K562 (cell line): ENCODE measurements at regions not wholly inside any gene's neighbourhood (a gene's known extent, or its start where the extent isn't known, plus 50 kb on each side); places are given as distances from the start of the nearest gene placed in this dataset.

Source experiments
- CBX5 ChIP-seq: IDR thresholded peaks from 2 replicates; pipeline ENCODE4 v1.6.1; 2014; ENCODE audit warnings: low read depth, borderline replicate concordance
- CTCF ChIP-seq, 3 experiments: IDR thresholded peaks in 2 of 3; conservative IDR thresholded peaks in 1 of 3; 2 replicates each; pipeline ENCODE4 v1.5.1; 2011 to 2012; ENCODE audit warnings: low read length in 3 of 3, mild to moderate bottlenecking in 3 of 3, control low read depth in 2 of 3, improper control_type of control experiment in 1 of 3, inconsistent platforms in 1 of 3, low read depth in 1 of 3, mixed read lengths in 1 of 3, moderate library complexity in 1 of 3; ENCODE audit not compliant: insufficient read depth in 2 of 3
- GATAD2B ChIP-seq: fragments of 450-650 bp; IDR thresholded peaks from 2 replicates; pipeline ENCODE4 v1.6.1; 2017; ENCODE audit warnings: mild to moderate bottlenecking, borderline replicate concordance
- POLR2AphosphoS2 ChIP-seq: IDR thresholded peaks from 2 replicates; pipeline ENCODE4 v1.6.1; 2012; ENCODE audit warnings: low read length, improper control_type of control experiment
- RBM17 ChIP-seq: fragments of 200-400 bp; formaldehyde crosslinking; IDR thresholded peaks from 2 replicates; pipeline ENCODE4 v1.6.1; 2017; ENCODE audit warnings: low read depth, mild to moderate bottlenecking, low read length, borderline replicate concordance
- RREB1 ChIP-seq: fragments of 250-450 bp; sonication (Bioruptor Pico); IDR thresholded peaks from 2 replicates; pipeline ENCODE4 v1.4.0; 2020
- TEAD2 ChIP-seq: fragments of 450-650 bp; IDR thresholded peaks from 2 replicates; pipeline ENCODE4 v1.6.1; 2016; ENCODE audit warnings: missing genetic modification characterization, control low read depth, missing compliant biosample characterization
- YY1 ChIP-seq, 3 experiments: IDR thresholded peaks; 2 replicates each; pipeline ENCODE4 v1.6.1; 2011; ENCODE audit warnings: low read length in 2 of 3, mild to moderate bottlenecking in 2 of 3, moderate library complexity in 2 of 3, borderline replicate concordance in 1 of 3, control low read depth in 1 of 3, low read depth in 1 of 3; ENCODE audit not compliant: insufficient read depth in 3 of 3, insufficient replicate concordance in 2 of 3, control insufficient read depth in 1 of 3, insufficient read length in 1 of 3; ENCODE audit errors: extremely low read depth in 1 of 3
- ZBTB7A ChIP-seq: IDR thresholded peaks from 2 replicates; pipeline ENCODE4 v1.6.1; 2011; ENCODE audit warnings: low read depth, mild to moderate bottlenecking, low read length, moderate library complexity, borderline replicate concordance; ENCODE audit not compliant: control insufficient read depth
- ZNF134 ChIP-seq: fragments of 250-450 bp; sonication (Bioruptor Pico); conservative IDR thresholded peaks from 2 replicates; pipeline ENCODE4 v1.4.0; 2020
- ZNF324 ChIP-seq: fragments of 250-450 bp; sonication (Bioruptor Pico); IDR thresholded peaks from 2 replicates; pipeline ENCODE4 v1.4.0; 2020; ENCODE audit warnings: mild to moderate bottlenecking
- ZNF395 ChIP-seq: fragments of 200-800 bp; sonication (Bioruptor generic); IDR thresholded peaks from 2 replicates; pipeline ENCODE4 v1.6.1; 2017; ENCODE audit warnings: missing genetic modification characterization, missing compliant biosample characterization

- TF ChIP-seq CBX5 (no peak), TEAD2 (tag) (no peak), RREB1 (CRISPR knock-in tag) (no peak), CTCF (IDR thresholded peaks at IDR 0.05 in 2 of 3, conservative IDR thresholded peaks at IDR 0.05 in 1 of 3; ENCODE audit: insufficient read depth in 2 of 3, low read depth in 1 of 3, low read length in 3 of 3) (no peak), ZNF395 (CRISPR knock-in tag) (no peak), ZNF324 (CRISPR knock-in tag) (no peak), ZBTB7A (no peak), GATAD2B (no peak), ZNF134 (CRISPR knock-in tag) (no peak), RBM17 (no peak), POLR2AphosphoS2 (no peak), YY1 (IDR thresholded peaks at IDR 0.05; ENCODE audit: borderline replicate concordance in 1 of 3, control insufficient read depth in 1 of 3, extremely low read depth in 1 of 3, insufficient read depth in 3 of 3, insufficient read length in 1 of 3, insufficient replicate concordance in 2 of 3, low read depth in 1 of 3, low read length in 2 of 3) (no peak)
Measured at GRCh38 chr18:1294229-1294628, 389.6 kb downstream of the ADCYAP1 start.
